ENCODE measurements at regions not wholly inside any gene's neighbourhood (a gene's known extent, or its start where the extent isn't known, plus 50 kb on each side); places are given as distances from the start of the nearest gene placed in this dataset.
"Not testable (repeated sequence)": the region's sequence is repeated elsewhere in the genome, so short reads cannot be mapped to it uniquely, and the experiment has no call there.

GRCh38 chr4:161329852-161330251, 833.9 kb downstream of the FSTL5 start:
- no peak for DNase-seq

- DNase-seq = no peak
Measured at GRCh38 chr4:161321706-161322105, 842.1 kb downstream of the FSTL5 start.

GRCh38 chr4:161320377-161320776, 843.4 kb downstream of the FSTL5 start:
- DNase-seq = peak in 1 of 5 experiments; percentile 8

GRCh38 chr4:161317000-161317399, 846.8 kb downstream of the FSTL5 start:
- no peak for DNase-seq

- no peak for DNase-seq
Measured at GRCh38 chr4:161314371-161314770, 849.4 kb downstream of the FSTL5 start.

- no peak for DNase-seq
Measured at GRCh38 chr4:161303551-161303950, 860.2 kb downstream of the FSTL5 start.

GRCh38 chr4:161291222-161291621, 872.6 kb downstream of the FSTL5 start:
- DNase-seq = no peak

GRCh38 chr4:161287678-161288352, 876.0 kb downstream of the FSTL5 start:
- no peak for DNase-seq

GRCh38 chr4:161285461-161285860, 878.3 kb downstream of the FSTL5 start:
- no peak for DNase-seq

GRCh38 chr4:161280929-161281328, 882.9 kb downstream of the FSTL5 start:
- no peak for DNase-seq

GRCh38 chr4:161279095-161279494, 884.7 kb downstream of the FSTL5 start:
- no peak for DNase-seq

- DNase-seq = not testable (repeated sequence)
Measured at GRCh38 chr4:161277150-161277787, 886.5 kb downstream of the FSTL5 start.

- DNase-seq = no peak
Measured at GRCh38 chr4:161273607-161274006, 890.2 kb downstream of the FSTL5 start.

GRCh38 chr4:161260819-161261218, 903.0 kb downstream of the FSTL5 start:
- no peak for DNase-seq

GRCh38 chr4:161256716-161257115, 907.1 kb downstream of the FSTL5 start:
- no peak for DNase-seq

GRCh38 chr4:161256172-161256571, 907.6 kb downstream of the FSTL5 start:
- no peak for DNase-seq

- DNase-seq = no peak
Measured at GRCh38 chr4:161254375-161254774, 909.4 kb downstream of the FSTL5 start.

- DNase-seq = peak in 1 of 5 experiments; percentile 10
Measured at GRCh38 chr4:161252520-161253141, 911.2 kb downstream of the FSTL5 start.

- no peak for DNase-seq
Measured at GRCh38 chr4:161249779-161250440, 913.9 kb downstream of the FSTL5 start.

GRCh38 chr4:161248880-161249279, 914.9 kb downstream of the FSTL5 start:
- no peak for DNase-seq

- no peak for DNase-seq
Measured at GRCh38 chr4:161247831-161248230, 916.0 kb downstream of the FSTL5 start.

- DNase-seq = no peak
Measured at GRCh38 chr4:161238033-161238432, 925.8 kb downstream of the FSTL5 start.

GRCh38 chr4:161237495-161237894, 926.3 kb downstream of the FSTL5 start:
- DNase-seq = no peak

GRCh38 chr4:161225327-161225726, 938.5 kb downstream of the FSTL5 start:
- DNase-seq = no peak

All from T-helper 2 cell (primary cell).